ENCODE measurements at regions not wholly inside any gene's neighbourhood (a gene's known extent, or its start where the extent isn't known, plus 50 kb on each side); places are given as distances from the start of the nearest gene placed in this dataset.

DNA sequence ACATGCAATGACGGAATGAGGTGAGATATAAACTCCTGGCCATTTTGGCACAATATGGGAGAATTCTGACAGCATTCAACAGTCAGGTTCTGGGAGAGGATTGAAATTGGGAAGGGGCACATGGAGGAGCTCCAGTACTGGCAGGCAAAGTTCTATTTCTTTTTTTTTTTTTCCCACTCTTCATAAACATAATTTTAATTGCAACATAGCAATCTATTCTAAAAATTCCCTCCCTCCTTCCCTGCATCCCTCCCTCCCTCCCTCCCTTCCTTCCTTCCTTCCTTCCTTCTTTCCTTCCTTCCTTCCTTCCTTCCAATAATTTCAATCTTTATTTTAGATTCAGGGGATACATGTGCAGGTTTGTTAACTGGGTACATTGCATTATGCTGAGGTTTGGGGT, 93.2 kb downstream of the PTCSC3 start:
- DNase-seq (ENCODE audit: low spot score) = no peak

DNA sequence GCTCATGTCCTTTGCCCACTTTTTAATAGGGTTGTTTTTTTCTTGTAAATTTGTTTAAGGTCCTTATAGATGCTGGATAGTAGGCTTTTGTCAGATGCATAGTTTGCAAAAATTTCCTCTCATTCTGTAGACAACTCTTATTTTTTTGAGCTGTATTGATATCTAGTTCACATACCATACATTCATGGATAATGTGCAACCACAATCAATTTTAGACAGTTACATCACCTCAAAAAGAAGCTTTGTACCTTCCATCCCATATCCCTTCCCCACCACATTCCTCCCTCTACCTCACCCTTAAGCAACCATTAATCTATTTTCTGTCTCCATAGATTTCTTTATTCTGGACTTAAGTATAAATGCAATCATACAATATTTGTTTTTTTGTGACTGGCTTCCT, 98.4 kb downstream of the PTCSC3 start:
- no peak for DNase-seq (ENCODE audit: low spot score)

DNA sequence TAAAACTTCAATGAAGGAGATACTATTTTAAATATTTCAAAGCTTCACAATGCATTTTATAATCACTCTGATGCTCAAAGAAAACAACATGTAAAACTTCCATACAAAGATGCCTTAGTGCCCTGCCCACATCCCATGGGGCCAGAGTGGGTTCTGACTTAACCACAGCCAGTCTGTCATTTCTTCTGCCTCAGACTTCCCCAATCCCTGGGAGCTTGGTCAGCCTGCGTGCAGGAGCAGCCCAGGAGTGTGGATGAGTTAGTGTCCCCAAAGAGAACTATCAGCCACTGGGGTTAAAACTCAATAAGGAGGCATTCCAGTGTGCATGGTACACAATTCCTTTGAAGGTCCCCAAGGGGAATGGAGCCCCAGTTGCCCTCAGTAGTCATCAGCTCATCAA, 100.3 kb downstream of the PTCSC3 start:
- no peak for DNase-seq (ENCODE audit: low spot score)

DNA sequence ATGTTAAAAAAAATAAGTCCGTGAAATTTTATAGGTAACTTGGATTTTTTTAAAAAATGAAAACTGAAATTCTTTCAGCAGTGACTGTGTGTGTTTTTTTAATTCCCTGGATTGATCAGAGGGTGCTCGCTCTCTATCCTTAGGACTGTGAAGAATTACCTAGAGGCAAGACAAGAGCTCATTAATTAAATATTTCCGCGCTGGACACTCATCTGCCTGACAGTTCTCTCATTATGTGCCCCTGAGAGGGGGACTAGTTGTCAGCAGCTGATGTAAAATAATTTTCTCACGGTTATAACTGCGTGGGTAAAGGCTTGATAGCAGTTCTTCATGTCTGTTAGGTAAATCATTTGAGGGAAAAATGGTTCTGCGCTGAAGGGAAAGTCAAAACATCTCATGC, 101.3 kb downstream of the PTCSC3 start:
- no peak for DNase-seq (ENCODE audit: low spot score)

- DNase-seq (ENCODE audit: low spot score) = no peak
These were observed 105.8 kb downstream of the PTCSC3 start for GRCh38 chr14:36070720-36071043.

GRCh38 chr14:36070031-36070719, 106.3 kb downstream of the PTCSC3 start:
- DNase-seq (ENCODE audit: low spot score) = peak; percentile 37

DNA sequence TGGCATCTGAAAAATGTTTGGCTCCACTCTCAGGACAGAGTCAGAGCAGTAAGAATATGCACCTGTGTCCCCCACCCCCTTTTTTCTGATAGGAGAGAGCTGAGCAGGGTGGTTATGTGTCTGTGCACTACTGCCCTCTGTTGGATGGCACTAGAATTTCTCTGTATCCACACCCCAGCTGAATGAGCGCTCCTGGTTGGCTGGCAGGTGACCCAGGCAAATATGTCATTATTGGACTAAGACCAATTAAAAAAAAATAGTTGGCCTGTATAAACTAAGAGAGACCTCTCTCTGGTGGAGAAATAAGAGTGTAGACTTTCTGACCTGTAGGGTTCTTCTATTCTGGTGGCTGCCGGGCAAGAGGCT, 107.0 kb downstream of the PTCSC3 start:
- DNase-seq (ENCODE audit: low spot score) = peak; percentile 56

- DNase-seq (ENCODE audit: low spot score) = no peak
These were observed 107.6 kb downstream of the PTCSC3 start for GRCh38 chr14:36068777-36069534.

GRCh38 chr14:36067428-36068187, 108.9 kb downstream of the PTCSC3 start:
- no peak for DNase-seq (ENCODE audit: low spot score)

DNA sequence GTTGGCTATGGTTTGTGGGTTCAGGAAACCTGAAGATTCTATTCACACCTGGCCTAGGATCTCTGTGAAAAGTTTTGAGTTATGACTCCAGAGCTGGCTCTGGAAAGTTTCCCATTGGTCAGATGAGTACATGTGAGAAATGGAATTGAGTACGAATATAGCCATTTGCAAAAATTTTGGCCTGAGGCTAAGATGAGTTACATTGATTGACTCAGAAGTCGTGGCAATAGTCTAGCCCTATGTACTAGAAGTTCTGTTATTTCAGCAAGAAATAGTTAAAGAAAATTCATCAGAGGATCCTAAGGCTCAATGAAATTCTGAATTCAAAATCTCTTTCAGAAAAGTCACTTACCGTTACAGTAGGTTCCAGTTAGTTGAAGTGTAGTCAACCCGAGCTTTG, 109.9 kb downstream of the PTCSC3 start:
- no peak for DNase-seq (ENCODE audit: low spot score)

DNA sequence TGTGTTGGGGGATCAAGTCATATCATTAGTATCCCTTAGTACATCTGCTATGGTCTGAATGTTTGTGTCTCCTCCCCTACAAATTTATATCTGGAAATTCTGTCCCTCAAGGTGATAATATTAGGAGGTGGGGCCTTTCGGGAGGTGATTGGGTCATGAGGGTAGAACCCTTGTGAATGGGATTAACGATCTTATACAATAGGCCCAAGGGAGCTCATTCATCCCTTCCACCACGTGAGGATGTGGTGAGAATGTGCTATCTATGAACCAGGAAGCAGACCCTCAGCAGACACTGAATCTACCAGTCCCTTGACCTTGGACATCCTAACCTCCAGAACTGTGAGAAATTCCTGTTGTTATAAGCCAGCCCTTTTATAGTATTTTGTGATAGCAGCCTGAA, 110.7 kb downstream of the PTCSC3 start:
- no peak for DNase-seq (ENCODE audit: low spot score)

- no peak for DNase-seq (ENCODE audit: low spot score)
These were observed 117.0 kb downstream of the PTCSC3 start for GRCh38 chr14:36059531-36059930.

DNA sequence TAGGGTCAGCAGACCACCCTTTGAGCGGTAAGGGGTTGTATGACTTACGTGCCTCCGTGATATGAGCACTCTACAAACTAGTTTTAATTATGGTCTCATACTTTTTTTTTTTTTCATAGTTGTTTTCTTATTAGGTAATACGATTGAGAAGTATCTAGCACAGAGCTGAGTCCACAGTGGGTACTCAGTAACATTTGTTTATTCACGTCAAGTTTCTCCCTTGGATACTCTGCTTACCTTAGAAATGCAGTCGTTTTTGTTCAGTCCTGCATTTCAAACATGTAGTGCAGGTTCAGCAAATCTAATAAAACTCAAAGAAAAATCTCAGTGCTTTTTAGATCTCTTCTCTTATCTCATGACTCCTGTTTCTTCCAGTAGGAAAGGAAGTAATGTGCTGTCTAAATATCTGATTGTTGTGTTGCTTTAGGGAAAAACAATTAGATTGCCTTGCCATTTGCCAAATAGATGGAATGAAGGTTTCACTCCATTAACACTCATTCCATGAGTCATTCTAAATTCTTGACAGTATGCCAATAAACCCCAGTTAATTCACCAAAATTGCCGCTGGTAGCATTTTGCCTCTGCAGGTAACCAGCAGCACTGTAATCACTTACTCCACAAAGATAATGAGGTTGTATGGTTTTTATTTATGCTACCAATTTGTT, 118.9 kb downstream of the PTCSC3 start:
- DNase-seq (ENCODE audit: low spot score) = no peak

- DNase-seq (ENCODE audit: low spot score) = no peak
These were observed 119.7 kb downstream of the PTCSC3 start for GRCh38 chr14:36056845-36057244.

DNA sequence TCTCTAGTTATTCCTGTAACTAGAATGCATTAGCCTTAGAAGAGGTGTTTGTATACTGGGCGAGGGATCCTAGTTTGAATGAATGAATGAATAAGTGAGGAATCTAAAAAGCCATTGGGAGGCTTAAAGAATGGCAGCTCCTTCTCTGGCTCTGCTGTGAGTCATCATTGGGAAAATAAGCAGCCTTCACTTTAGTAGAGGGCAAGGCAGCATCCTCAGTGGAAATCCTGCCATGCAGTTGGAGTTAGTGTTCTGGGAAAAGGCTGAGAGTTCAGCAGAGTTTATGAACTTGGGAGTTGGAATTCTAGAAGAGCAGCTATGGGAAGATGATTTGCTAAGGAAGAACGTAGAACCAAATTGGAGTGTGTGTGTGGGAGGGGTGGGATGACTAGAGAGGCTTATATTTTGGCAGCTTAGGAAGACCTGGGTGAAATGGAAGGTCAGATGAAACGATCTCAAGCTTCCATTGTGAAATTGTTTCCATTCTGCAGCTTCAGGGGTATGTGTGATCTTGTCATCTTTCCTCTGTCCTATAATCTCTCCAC, 120.8 kb downstream of the PTCSC3 start:
- no peak for DNase-seq (ENCODE audit: low spot score)

DNA sequence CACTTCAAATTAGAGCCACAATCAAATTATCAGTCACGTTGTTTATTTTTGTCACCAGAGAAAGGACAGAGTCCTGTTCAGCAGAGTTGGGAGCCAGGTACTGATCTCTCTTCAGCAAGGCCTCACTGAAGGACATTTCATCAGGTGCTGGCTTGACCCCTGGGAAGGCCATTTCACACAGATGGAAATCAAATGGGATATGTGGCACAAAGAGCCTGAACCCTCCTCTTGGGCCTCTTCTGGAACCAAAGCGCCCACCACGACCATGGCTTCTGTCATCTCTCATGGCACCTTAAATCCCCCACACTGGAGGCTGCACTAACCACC, 121.5 kb downstream of the PTCSC3 start:
- no peak for DNase-seq (ENCODE audit: low spot score)

- DNase-seq (ENCODE audit: low spot score) = no peak
These were observed 122.0 kb downstream of the PTCSC3 start for GRCh38 chr14:36054353-36055051.

DNA sequence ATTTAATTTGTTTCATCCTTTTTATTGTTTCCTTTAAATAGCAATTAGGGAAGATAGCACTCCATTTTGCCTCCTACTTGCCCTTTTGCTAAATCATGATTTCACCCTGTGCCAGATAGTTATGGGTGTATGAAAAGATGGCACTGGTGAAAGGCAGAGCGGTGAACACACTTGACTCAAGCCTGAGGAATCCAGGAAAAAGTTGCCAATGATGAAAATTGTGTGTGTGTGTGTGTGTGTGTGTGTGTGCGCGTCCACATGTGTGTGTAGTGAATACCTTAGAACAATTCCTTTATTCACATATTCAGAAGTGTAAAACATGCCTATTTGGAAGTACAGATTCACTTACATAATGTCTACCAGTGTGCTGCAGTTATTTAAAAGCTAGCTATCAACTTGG, 123.8 kb downstream of the PTCSC3 start:
- no peak for DNase-seq (ENCODE audit: low spot score)

DNA sequence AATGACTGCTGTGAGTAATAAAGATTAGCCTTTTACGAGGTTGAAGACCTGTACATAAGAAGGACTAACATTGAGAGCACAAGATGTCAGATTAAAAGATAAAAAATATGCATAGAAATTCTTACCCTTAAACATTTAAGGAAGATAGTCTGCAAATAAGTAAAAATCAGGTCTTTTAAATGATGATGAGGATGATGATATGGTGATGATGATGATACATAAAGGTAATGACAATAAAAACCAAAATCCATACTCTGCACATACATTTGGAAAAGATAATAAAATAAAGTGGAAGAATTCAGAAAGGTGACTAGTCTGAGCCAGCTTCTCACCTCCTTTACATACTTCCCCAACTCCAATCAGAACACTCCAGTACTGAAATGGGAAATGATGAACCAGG, 124.5 kb downstream of the PTCSC3 start:
- no peak for DNase-seq (ENCODE audit: low spot score)

- DNase-seq (ENCODE audit: low spot score) = no peak
These were observed 127.9 kb downstream of the PTCSC3 start for GRCh38 chr14:36048667-36049066.

- no peak for DNase-seq (ENCODE audit: low spot score)
These were observed 128.6 kb downstream of the PTCSC3 start for GRCh38 chr14:36047912-36048311.

DNA sequence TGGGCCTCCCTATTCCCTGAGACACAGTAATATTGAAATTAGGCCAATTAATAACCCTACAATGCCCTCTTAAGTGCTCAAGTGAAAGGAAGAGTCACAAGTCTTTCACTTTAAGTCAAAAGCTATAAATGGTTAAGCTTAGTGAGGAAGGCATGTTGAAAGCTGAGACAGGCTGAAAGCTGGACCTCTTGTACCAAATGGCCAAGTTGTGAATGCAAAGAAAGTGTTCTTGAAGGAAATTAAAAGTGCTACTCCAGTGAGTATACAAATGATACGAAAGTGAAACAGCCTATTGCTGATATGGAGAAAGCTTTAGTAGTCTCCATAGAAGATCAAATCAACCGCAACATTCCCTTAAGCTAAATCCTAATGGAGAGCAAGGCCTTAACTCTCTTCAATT, 140.8 kb downstream of the PTCSC3 start:
- no peak for DNase-seq (ENCODE audit: low spot score)

Data from NAMALWA (cell line).